Smooth muscle cell (in vitro differentiated cells): ENCODE measurements at regions not wholly inside any gene's neighbourhood (a gene's known extent, or its start where the extent isn't known, plus 50 kb on each side); places are given as distances from the start of the nearest gene placed in this dataset.
A peak's percentile ranks its signal among the peaks of the same experiment; 100 is the strongest.
"Not testable (repeated sequence)": the region's sequence is repeated elsewhere in the genome, so short reads cannot be mapped to it uniquely, and the experiment has no call there.

ENCODE experiments used
- DNase-seq: peaks from one replicate; lab custom pipeline; 2025; ENCODE audit not compliant: unreplicated experiment; lab: John Stamatoyannopoulos, UW
- H2AFZ ChIP-seq: fragments of 200-600 bp; sonication (generic); 2 replicates; pipeline ENCODE4 v1.6.0; 2016; ENCODE audit warnings: antibody characterized with exemption, low read depth, mild to moderate bottlenecking
- H3F3A ChIP-seq: fragments of 200-600 bp; sonication (generic); 2 replicates; pipeline ENCODE4 v1.6.0; 2017; ENCODE audit warnings: antibody characterized with exemption, low read depth
- H3K27ac ChIP-seq: fragments of 200-600 bp; sonication (generic); 2 replicates; pipeline ENCODE4 v1.5.1; 2016; ENCODE audit warnings: low read depth, mild to moderate bottlenecking
- H3K27me3 ChIP-seq: fragments of 200-600 bp; sonication (generic); 2 replicates; pipeline ENCODE4 v1.6.1; 2016; ENCODE audit warnings: low read depth, mild to moderate bottlenecking
- H3K36me3 ChIP-seq: fragments of 200-600 bp; sonication (generic); 2 replicates; pipeline ENCODE4 v1.5.1; 2016; ENCODE audit warnings: low read depth
- H3K4me1 ChIP-seq: fragments of 200-600 bp; sonication (generic); 2 replicates; pipeline ENCODE4 v1.5.1; 2016; ENCODE audit warnings: low read depth
- H3K4me2 ChIP-seq: fragments of 200-600 bp; sonication (generic); 2 replicates; pipeline ENCODE4 v1.6.0; 2016; ENCODE audit warnings: mild to moderate bottlenecking
- H3K4me3 ChIP-seq: fragments of 200-600 bp; sonication (generic); 2 replicates; pipeline ENCODE4 v1.5.1; 2016; ENCODE audit warnings: mild to moderate bottlenecking
- H3K79me2 ChIP-seq: fragments of 200-600 bp; sonication (generic); 2 replicates; pipeline ENCODE4 v1.6.0; 2016; ENCODE audit warnings: low read depth, mild to moderate bottlenecking
- H3K9ac ChIP-seq: fragments of 200-600 bp; sonication (generic); 2 replicates; pipeline ENCODE4 v1.6.0; 2016; ENCODE audit warnings: low read depth
- H3K9me3 ChIP-seq: fragments of 200-600 bp; sonication (generic); replicated peaks from 2 replicates; pipeline ENCODE4 v1.5.1; 2016; ENCODE audit warnings: low read depth
- H4K20me1 ChIP-seq: fragments of 200-600 bp; sonication (generic); 2 replicates; pipeline ENCODE4 v1.6.0; 2016; ENCODE audit warnings: low read depth
- CTCF ChIP-seq: fragments of 200-600 bp; sonication (generic); IDR thresholded peaks from 2 replicates; pipeline ENCODE4 v1.5.1; 2017; ENCODE audit warnings: borderline replicate concordance, mild to moderate bottlenecking, antibody characterized with exemption; ENCODE audit not compliant: insufficient read depth, poor library complexity, severe bottlenecking
- WGBS: methylation state at CpG from one replicate; pipeline ENCODE4 v1.1.7; 2016; ENCODE audit warnings: low lambda C conversion rate; 5-methylcytosine and 5-hydroxymethylcytosine counted together

- Histone ChIP-seq H3K9ac (no peak overlapping the region), H3K4me3 (no peak overlapping the region), H4K20me1 (no peaks in the 10 kb centered on the region), H3K9me3 (no peaks in the 10 kb centered on the region), H3K4me2 (peak overlapping the region; percentile 6), H3F3A (no peaks in the 10 kb centered on the region), H3K27me3 (no peaks in the 10 kb centered on the region), H3K27ac (peak overlapping the region; percentile 12), H3K79me2 (no peaks in the 10 kb centered on the region), H3K36me3 (no peaks in the 10 kb centered on the region), H3K4me1 (no peaks in the 10 kb centered on the region), H2AFZ (no peak overlapping the region)
- WGBS = 22% methylated on average over 4 of the region's 4 CpGs
- TF ChIP-seq CTCF = no peak
- DNase-seq = no peak
Measured at GRCh38 chr3:187811585-187812250, 66.5 kb upstream of the BCL6 start.

GRCh38 chr3:187812496-187812895, 67.2 kb upstream of the BCL6 start:
- peak overlapping the region; percentile 12 for H3K27ac ChIP-seq
- no peaks in the 10 kb centered on the region for H3K79me2 ChIP-seq
- no peaks in the 10 kb centered on the region for H3K9me3 ChIP-seq
- no peaks in the 10 kb centered on the region for H3K36me3 ChIP-seq
- 97% methylated on average over 5 of the region's 5 CpGs for WGBS
- no peak for TF ChIP-seq CTCF
- H3K4me2 ChIP-seq = peak overlapping the region; percentile 6
- H3K4me1 ChIP-seq = no peaks in the 10 kb centered on the region
- no peak overlapping the region for H2AFZ ChIP-seq
- H4K20me1 ChIP-seq = no peaks in the 10 kb centered on the region
- DNase-seq = no peak
- no peaks in the 10 kb centered on the region for H3F3A ChIP-seq
- H3K4me3 ChIP-seq = no peak overlapping the region
- H3K9ac ChIP-seq = no peak overlapping the region
- no peaks in the 10 kb centered on the region for H3K27me3 ChIP-seq

- Histone ChIP-seq H3K4me1 (no peaks in the 10 kb centered on the region), H3K4me3 (no peak overlapping the region), H3K27me3 (no peaks in the 10 kb centered on the region), H3K79me2 (no peaks in the 10 kb centered on the region), H3K9me3 (no peaks in the 10 kb centered on the region), H2AFZ (no peak overlapping the region), H3F3A (no peaks in the 10 kb centered on the region), H3K36me3 (no peaks in the 10 kb centered on the region), H3K4me2 (no peak overlapping the region), H4K20me1 (no peaks in the 10 kb centered on the region), H3K9ac (no peak overlapping the region), H3K27ac (no peak overlapping the region)
- TF ChIP-seq CTCF = no peak
- 100% methylated on average over 1 of the region's 1 CpG for WGBS
- no peak for DNase-seq
Measured at GRCh38 chr3:187813198-187813597, 67.9 kb upstream of the BCL6 start.

GRCh38 chr3:187817766-187818165, 72.5 kb upstream of the BCL6 start:
- not testable (repeated sequence) for H3K79me2 ChIP-seq, H3K27me3 ChIP-seq, H3K36me3 ChIP-seq, H3K9me3 ChIP-seq, H2AFZ ChIP-seq, H3K4me3 ChIP-seq, H3K27ac ChIP-seq, H3K4me1 ChIP-seq, H3F3A ChIP-seq, H4K20me1 ChIP-seq, H3K9ac ChIP-seq, DNase-seq, H3K4me2 ChIP-seq
- 96% methylated on average over 3 of the region's 3 CpGs for WGBS
